ENCODE measurements at regions not wholly inside any gene's neighbourhood (a gene's known extent, or its start where the extent isn't known, plus 50 kb on each side); places are given as distances from the start of the nearest gene placed in this dataset.
A peak's percentile ranks its signal among the peaks of the same experiment; 100 is the strongest.
"Not testable (repeated sequence)": the region's sequence is repeated elsewhere in the genome, so short reads cannot be mapped to it uniquely, and the experiment has no call there.

- Histone ChIP-seq H3K27me3 (replicated peaks; ENCODE audit: insufficient read depth, low read depth, low read length, poor library complexity) (no peaks in the 10 kb centered on the region), H3K9me3 (ENCODE audit: low read depth, low read length, poor library complexity, severe bottlenecking) (no peaks in the 10 kb centered on the region), H3K4me1 (ENCODE audit: insufficient read depth, low read length, poor library complexity, severe bottlenecking) (no peaks in the 10 kb centered on the region), H3K27ac (ENCODE audit: low read depth, low read length, poor library complexity, severe bottlenecking) (no peak overlapping the region), H3K36me3 (ENCODE audit: insufficient read depth, low read length, poor library complexity, severe bottlenecking) (no peaks in the 10 kb centered on the region), H3K4me3 (ENCODE audit: low read depth, low read length, poor library complexity, severe bottlenecking) (no peak overlapping the region)
- BruUV-seq (replicated peaks) = no TSS peak
- TF ChIP-seq, protein P1, sequence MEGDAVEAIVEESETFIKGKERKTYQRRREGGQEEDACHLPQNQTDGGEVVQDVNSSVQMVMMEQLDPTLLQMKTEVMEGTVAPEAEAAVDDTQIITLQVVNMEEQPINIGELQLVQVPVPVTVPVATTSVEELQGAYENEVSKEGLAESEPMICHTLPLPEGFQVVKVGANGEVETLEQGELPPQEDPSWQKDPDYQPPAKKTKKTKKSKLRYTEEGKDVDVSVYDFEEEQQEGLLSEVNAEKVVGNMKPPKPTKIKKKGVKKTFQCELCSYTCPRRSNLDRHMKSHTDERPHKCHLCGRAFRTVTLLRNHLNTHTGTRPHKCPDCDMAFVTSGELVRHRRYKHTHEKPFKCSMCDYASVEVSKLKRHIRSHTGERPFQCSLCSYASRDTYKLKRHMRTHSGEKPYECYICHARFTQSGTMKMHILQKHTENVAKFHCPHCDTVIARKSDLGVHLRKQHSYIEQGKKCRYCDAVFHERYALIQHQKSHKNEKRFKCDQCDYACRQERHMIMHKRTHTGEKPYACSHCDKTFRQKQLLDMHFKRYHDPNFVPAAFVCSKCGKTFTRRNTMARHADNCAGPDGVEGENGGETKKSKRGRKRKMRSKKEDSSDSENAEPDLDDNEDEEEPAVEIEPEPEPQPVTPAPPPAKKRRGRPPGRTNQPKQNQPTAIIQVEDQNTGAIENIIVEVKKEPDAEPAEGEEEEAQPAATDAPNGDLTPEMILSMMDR (conservative IDR thresholded peaks at IDR 0.05; ENCODE audit: low read depth, low read length) = no peak
- no peak for TF ChIP-seq EZH2 (IDR thresholded peaks at IDR 0.05; ENCODE audit: borderline replicate concordance, low read depth, low read length, poor library complexity, severe bottlenecking)
- intact Hi-C loops (cut with micrococcal nuclease; ENCODE audit: unreplicated experiment) = no loop called here
- no peak for DNase-seq (ENCODE audit: low spot score)
- ChIA-PET POLR2A (ENCODE audit: low non-redundant PET) (no interaction called here), CTCF (no interaction called here)
Observed at GRCh38 chr5:115423051-115423450, 121.5 kb downstream of the FEM1C start.

- BruUV-seq (replicated peaks); intact Hi-C loops (cut with micrococcal nuclease; ENCODE audit: unreplicated experiment); H3K9me3 ChIP-seq (ENCODE audit: low read depth, low read length, poor library complexity, severe bottlenecking); H3K27me3 ChIP-seq (replicated peaks; ENCODE audit: insufficient read depth, low read depth, low read length, poor library complexity); POLR2A ChIA-PET (ENCODE audit: low non-redundant PET); H3K36me3 ChIP-seq (ENCODE audit: insufficient read depth, low read length, poor library complexity, severe bottlenecking); H3K4me3 ChIP-seq (ENCODE audit: low read depth, low read length, poor library complexity, severe bottlenecking); DNase-seq (ENCODE audit: low spot score); H3K27ac ChIP-seq (ENCODE audit: low read depth, low read length, poor library complexity, severe bottlenecking); CTCF ChIA-PET; H3K4me1 ChIP-seq (ENCODE audit: insufficient read depth, low read length, poor library complexity, severe bottlenecking): not testable (repeated sequence)
Observed at GRCh38 chr5:115420812-115421211, 123.8 kb downstream of the FEM1C start.

DNA sequence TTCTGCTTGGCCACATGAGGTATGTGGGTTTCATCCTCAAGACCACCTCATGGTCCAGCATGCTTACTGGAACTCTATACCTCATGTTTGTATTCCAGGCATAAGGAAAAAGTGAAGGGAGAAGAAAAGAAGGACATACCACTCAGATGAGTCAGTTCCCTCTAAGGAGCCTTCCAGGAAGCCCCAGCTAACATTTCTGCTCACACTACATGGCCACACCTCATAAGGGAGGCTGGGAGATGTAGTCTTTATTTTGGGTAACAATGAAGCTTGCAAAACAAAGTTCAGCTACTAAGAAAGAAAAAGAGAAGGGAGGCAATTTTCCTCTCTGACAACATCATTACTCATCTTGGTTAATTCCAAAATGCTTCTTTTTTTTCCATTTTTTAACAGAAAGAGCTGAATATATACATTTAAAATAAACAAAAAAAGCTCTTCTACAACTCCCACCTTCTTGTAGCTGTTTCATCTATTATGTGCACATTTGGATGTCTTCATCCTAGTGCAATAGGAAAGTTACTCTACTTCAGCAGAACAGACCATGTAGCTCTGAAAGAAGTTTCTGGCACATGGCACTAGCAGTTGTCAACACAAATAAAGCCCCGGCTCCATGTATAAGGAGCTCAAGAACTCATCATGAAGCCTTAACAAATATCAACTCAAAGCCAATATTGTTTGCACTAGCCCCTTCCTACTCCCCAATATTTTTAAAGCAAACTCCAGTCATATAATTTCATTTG lies 123.6 kb upstream of the CCDC112 start:
- Histone ChIP-seq H3K4me3 (ENCODE audit: low read depth, low read length, poor library complexity, severe bottlenecking) (no peak overlapping the region), H3K36me3 (ENCODE audit: insufficient read depth, low read length, poor library complexity, severe bottlenecking) (no peaks in the 10 kb centered on the region), H3K9me3 (ENCODE audit: low read depth, low read length, poor library complexity, severe bottlenecking) (no peaks in the 10 kb centered on the region), H3K27me3 (replicated peaks; ENCODE audit: insufficient read depth, low read depth, low read length, poor library complexity) (no peaks in the 10 kb centered on the region), H3K27ac (ENCODE audit: low read depth, low read length, poor library complexity, severe bottlenecking) (no peak overlapping the region), H3K4me1 (ENCODE audit: insufficient read depth, low read length, poor library complexity, severe bottlenecking) (no peaks in the 10 kb centered on the region)
- peak; percentile 37 for DNase-seq (ENCODE audit: low spot score)
- intact Hi-C loops (cut with micrococcal nuclease; ENCODE audit: unreplicated experiment) = no loop called here
- CTCF ChIA-PET = no interaction called here
- no TSS peak for BruUV-seq (replicated peaks)
- TF ChIP-seq EZH2 (IDR thresholded peaks at IDR 0.05; ENCODE audit: borderline replicate concordance, low read depth, low read length, poor library complexity, severe bottlenecking) = no peak
- TF ChIP-seq, protein P1 (conservative IDR thresholded peaks at IDR 0.05; ENCODE audit: low read depth, low read length) = no peak
- POLR2A ChIA-PET (ENCODE audit: low non-redundant PET) = no interaction called here

DNA sequence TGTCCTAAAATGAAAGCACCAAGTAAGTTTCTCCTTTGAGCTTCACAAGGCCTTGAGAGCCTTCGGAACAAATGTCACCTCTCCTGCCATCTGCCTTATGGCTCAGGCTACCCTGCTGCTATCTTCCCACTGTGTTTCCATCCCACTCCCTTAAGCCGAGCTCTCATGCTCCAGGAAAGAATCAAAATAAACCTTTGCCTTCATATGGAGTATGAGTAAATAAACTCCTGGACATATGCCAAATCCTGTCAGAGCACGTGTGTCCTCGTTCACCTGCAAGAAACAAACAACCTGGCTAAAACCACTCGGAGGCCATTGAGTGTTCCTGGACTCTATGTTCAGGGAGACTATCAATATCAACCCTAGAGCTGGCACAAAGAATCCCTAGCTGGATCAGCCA lies 122.3 kb upstream of the CCDC112 start:
- H3K27ac ChIP-seq (ENCODE audit: low read depth, low read length, poor library complexity, severe bottlenecking) = no peak overlapping the region
- POLR2A ChIA-PET (ENCODE audit: low non-redundant PET) = no interaction called here
- no TSS peak for BruUV-seq (replicated peaks)
- no peak overlapping the region for H3K4me3 ChIP-seq (ENCODE audit: low read depth, low read length, poor library complexity, severe bottlenecking)
- TF ChIP-seq, protein P1 (conservative IDR thresholded peaks at IDR 0.05; ENCODE audit: low read depth, low read length) = no peak
- no peak for TF ChIP-seq EZH2 (IDR thresholded peaks at IDR 0.05; ENCODE audit: borderline replicate concordance, low read depth, low read length, poor library complexity, severe bottlenecking)
- H3K9me3 ChIP-seq (ENCODE audit: low read depth, low read length, poor library complexity, severe bottlenecking) = no peaks in the 10 kb centered on the region
- no peaks in the 10 kb centered on the region for H3K36me3 ChIP-seq (ENCODE audit: insufficient read depth, low read length, poor library complexity, severe bottlenecking)
- intact Hi-C loops (cut with micrococcal nuclease; ENCODE audit: unreplicated experiment) = no loop called here
- no peak for DNase-seq (ENCODE audit: low spot score)
- no peaks in the 10 kb centered on the region for H3K27me3 ChIP-seq (replicated peaks; ENCODE audit: insufficient read depth, low read depth, low read length, poor library complexity)
- CTCF ChIA-PET = no interaction called here
- H3K4me1 ChIP-seq (ENCODE audit: insufficient read depth, low read length, poor library complexity, severe bottlenecking) = no peaks in the 10 kb centered on the region
